CD14-positive monocyte (primary cell): ENCODE measurements at regions not wholly inside any gene's neighbourhood (a gene's known extent, or its start where the extent isn't known, plus 50 kb on each side); places are given as distances from the start of the nearest gene placed in this dataset.

ENCODE experiments used
- DNase-seq, 3 donors: peaks; one replicate each; pipeline ENCODE4 v3.0.0-alpha.2; 2011 to 2022
- H2AFZ ChIP-seq: 2 replicates; pipeline ENCODE4 v1.6.0; 2012; ENCODE audit warnings: mild to moderate bottlenecking, low read depth, low read length, inconsistent platforms; ENCODE audit not compliant: insufficient read depth, poor library complexity, severe bottlenecking
- H3K27ac ChIP-seq, 2 donors: 1 replicate in 1 of 2; 2 replicates in 1 of 2; pipeline ENCODE4 v1.5.1; 2012 to 2013; ENCODE audit warnings: low read length in 2 of 2, control low read depth in 1 of 2, inconsistent platforms in 1 of 2, low read depth in 1 of 2, mild to moderate bottlenecking in 1 of 2
- H3K27me3 ChIP-seq, 2 donors: one replicate each; pipeline versions ENCODE4 v1.6.0 to v1.6.1; 2011 to 2013; ENCODE audit warnings: low read length in 2 of 2; ENCODE audit not compliant: control insufficient read depth in 2 of 2, insufficient read depth in 2 of 2
- H3K36me3 ChIP-seq, 2 donors: replicated peaks in 1 of 2; 1 replicate in 1 of 2; 2 replicates in 1 of 2; pipeline versions ENCODE4 v1.5.1 to v1.6.1; 2012 to 2013; ENCODE audit warnings: low read length in 2 of 2, control low read depth in 1 of 2, inconsistent platforms in 1 of 2, mild to moderate bottlenecking in 1 of 2; ENCODE audit not compliant: insufficient read depth in 2 of 2, control insufficient read depth in 1 of 2
- H3K4me1 ChIP-seq, 2 donors: 1 replicate in 1 of 2; 2 replicates in 1 of 2; pipeline versions ENCODE4 v1.5.1 to v1.6.1; 2012 to 2013; ENCODE audit warnings: low read length in 2 of 2, control low read depth in 1 of 2, inconsistent platforms in 1 of 2, mild to moderate bottlenecking in 1 of 2, moderate library complexity in 1 of 2; ENCODE audit not compliant: insufficient read depth in 2 of 2, control insufficient read depth in 1 of 2
- H3K4me2 ChIP-seq: replicated peaks from 2 replicates; pipeline ENCODE3; 2012; ENCODE audit warnings: low read length, moderate library complexity, mild to moderate bottlenecking; ENCODE audit not compliant: poor library complexity, severe bottlenecking; ENCODE audit errors: extremely low read depth
- H3K4me3 ChIP-seq, 3 experiments: fragments of 200-600 bp in 1 of 3; sonication (generic) in 1 of 3; replicated peaks in 1 of 3; 1 replicate in 2 of 3; 2 replicates in 1 of 3; pipeline ENCODE4 v1.5.1; 2011 to 2013; ENCODE audit warnings: low read length in 3 of 3, mild to moderate bottlenecking in 3 of 3, control low read depth in 2 of 3, low read depth in 2 of 3, inconsistent platforms in 1 of 3, moderate library complexity in 1 of 3
- H3K79me2 ChIP-seq: 2 replicates; pipeline ENCODE4 v1.6.0; 2012; ENCODE audit warnings: mild to moderate bottlenecking, control low read depth, inconsistent platforms, low read length, moderate library complexity; ENCODE audit not compliant: insufficient read depth
- H3K9ac ChIP-seq: 2 replicates; pipeline ENCODE4 v1.6.0; 2017; ENCODE audit warnings: low read length, mild to moderate bottlenecking; ENCODE audit not compliant: insufficient read depth, poor library complexity, severe bottlenecking
- H3K9me3 ChIP-seq, 2 donors: replicated peaks in 1 of 2; 1 replicate in 1 of 2; 2 replicates in 1 of 2; pipeline versions ENCODE4 v1.5.1 to v1.6.1; 2012 to 2013; ENCODE audit warnings: low read length in 2 of 2, control low read depth in 1 of 2; ENCODE audit not compliant: control insufficient read depth in 1 of 2, insufficient read depth in 1 of 2
- H4K20me1 ChIP-seq: 2 replicates; pipeline ENCODE4 v1.6.0; 2012; ENCODE audit warnings: mild to moderate bottlenecking, low read length, control low read depth, moderate library complexity; ENCODE audit not compliant: insufficient read depth
- H3K27ac Mint-ChIP-seq, 7 donors: one replicate each; pipeline ENCODE4 v1.8.0; 2020; ENCODE audit warnings: mild to moderate bottlenecking in 7 of 7, mixed read lengths in 7 of 7, moderate library complexity in 6 of 7, inconsistent platforms in 2 of 7
- H3K27me3 Mint-ChIP-seq, 3 donors: one replicate each; pipeline ENCODE4 v1.8.0; 2021 to 2022; ENCODE audit warnings: low read depth in 3 of 3, mild to moderate bottlenecking in 3 of 3, mixed read lengths in 3 of 3, moderate library complexity in 3 of 3, inconsistent platforms in 1 of 3
- H3K36me3 Mint-ChIP-seq, 2 donors: one replicate each; pipeline ENCODE4 v1.8.0; 2020; ENCODE audit warnings: mixed read lengths in 2 of 2, inconsistent platforms in 1 of 2, mild to moderate bottlenecking in 1 of 2
- H3K4me1 Mint-ChIP-seq: one replicate; pipeline ENCODE4 v1.8.0; 2020; ENCODE audit warnings: mild to moderate bottlenecking, mixed read lengths
- H3K4me3 Mint-ChIP-seq, 2 donors: one replicate each; pipeline ENCODE4 v1.8.0; 2020; ENCODE audit warnings: mild to moderate bottlenecking in 2 of 2, mixed read lengths in 2 of 2, moderate library complexity in 1 of 2
- H3K9me3 Mint-ChIP-seq, 7 donors: one replicate each; pipeline ENCODE4 v1.8.0; 2020 to 2022; ENCODE audit warnings: mixed read lengths in 7 of 7, mild to moderate bottlenecking in 6 of 7, moderate library complexity in 6 of 7, inconsistent platforms in 2 of 7
- WGBS: methylation state at CpG from one replicate; pipeline ENCODE4 v1.1.5; 2013; ENCODE audit warnings: missing lambda C conversion rate; ENCODE audit not compliant: insufficient coverage; 5-methylcytosine and 5-hydroxymethylcytosine counted together
- intact Hi-C, 2 donors: fragments of 100-400 bp; cut with micrococcal nuclease; formaldehyde crosslinking; loops; one replicate each; pipeline versions ENCODE4 v1.15.0 to v1.15.1; 2023
- TF ChIP-seq, protein P1 (sequence below): fragments of 200-600 bp; IDR thresholded peaks from one replicate; pipeline ENCODE4 v1.8.0; 2022; ENCODE audit warnings: antibody characterized with exemption, mild to moderate bottlenecking

DNA sequence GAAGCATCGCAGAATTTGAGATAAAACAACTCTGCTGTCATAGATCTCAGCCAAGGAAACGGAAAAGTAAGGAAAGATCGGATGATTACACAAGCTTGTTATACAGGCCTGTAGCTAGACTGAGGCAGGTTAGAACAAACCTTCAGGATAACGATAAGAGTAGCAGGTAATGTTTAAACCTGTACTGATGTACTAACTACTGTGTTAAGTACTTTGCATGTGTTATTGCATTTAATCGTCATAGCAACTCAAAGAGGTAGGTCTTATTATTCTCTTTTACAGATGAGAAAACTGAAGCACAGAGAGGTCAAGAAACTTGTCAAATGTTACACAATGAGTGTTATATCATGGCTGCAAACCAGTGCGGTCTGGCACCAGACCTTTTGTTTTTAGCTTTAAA is 352.5 kb downstream of the GPAM start:
- Mint-ChIP-seq H3K36me3 (no peaks in the 10 kb centered on the region), H3K27me3 (peaks cover 4 to 6% (median 5%) of the 10 kb centered on the region in 3 donors), H3K27ac (no peak overlapping the region), H3K4me1 (no peaks in the 10 kb centered on the region), H3K4me3 (no peak overlapping the region), H3K9me3 (peaks cover 0 to 2% (median 0%) of the 10 kb centered on the region in 7 donors)
- H4K20me1 ChIP-seq, result no peaks in the 10 kb centered on the region
- H3K9me3 ChIP-seq, result no peaks in the 10 kb centered on the region
- H3K4me3 ChIP-seq, result no peak overlapping the region
- H3K9ac ChIP-seq, result no peak overlapping the region
- TF ChIP-seq, protein P1, sequence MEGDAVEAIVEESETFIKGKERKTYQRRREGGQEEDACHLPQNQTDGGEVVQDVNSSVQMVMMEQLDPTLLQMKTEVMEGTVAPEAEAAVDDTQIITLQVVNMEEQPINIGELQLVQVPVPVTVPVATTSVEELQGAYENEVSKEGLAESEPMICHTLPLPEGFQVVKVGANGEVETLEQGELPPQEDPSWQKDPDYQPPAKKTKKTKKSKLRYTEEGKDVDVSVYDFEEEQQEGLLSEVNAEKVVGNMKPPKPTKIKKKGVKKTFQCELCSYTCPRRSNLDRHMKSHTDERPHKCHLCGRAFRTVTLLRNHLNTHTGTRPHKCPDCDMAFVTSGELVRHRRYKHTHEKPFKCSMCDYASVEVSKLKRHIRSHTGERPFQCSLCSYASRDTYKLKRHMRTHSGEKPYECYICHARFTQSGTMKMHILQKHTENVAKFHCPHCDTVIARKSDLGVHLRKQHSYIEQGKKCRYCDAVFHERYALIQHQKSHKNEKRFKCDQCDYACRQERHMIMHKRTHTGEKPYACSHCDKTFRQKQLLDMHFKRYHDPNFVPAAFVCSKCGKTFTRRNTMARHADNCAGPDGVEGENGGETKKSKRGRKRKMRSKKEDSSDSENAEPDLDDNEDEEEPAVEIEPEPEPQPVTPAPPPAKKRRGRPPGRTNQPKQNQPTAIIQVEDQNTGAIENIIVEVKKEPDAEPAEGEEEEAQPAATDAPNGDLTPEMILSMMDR, result no peak
- no peaks in the 10 kb centered on the region for H3K4me1 ChIP-seq
- no peak overlapping the region for H3K4me2 ChIP-seq
- H3K27me3 ChIP-seq, result no peaks in the 10 kb centered on the region
- no peaks in the 10 kb centered on the region for H3K36me3 ChIP-seq
- intact Hi-C loops, result no loop called here
- no peak for DNase-seq
- WGBS, result 92% methylated on average over 4 of the region's 6 CpGs
- no peak overlapping the region for H3K27ac ChIP-seq
- no peaks in the 10 kb centered on the region for H3K79me2 ChIP-seq
- no peak overlapping the region for H2AFZ ChIP-seq

DNA sequence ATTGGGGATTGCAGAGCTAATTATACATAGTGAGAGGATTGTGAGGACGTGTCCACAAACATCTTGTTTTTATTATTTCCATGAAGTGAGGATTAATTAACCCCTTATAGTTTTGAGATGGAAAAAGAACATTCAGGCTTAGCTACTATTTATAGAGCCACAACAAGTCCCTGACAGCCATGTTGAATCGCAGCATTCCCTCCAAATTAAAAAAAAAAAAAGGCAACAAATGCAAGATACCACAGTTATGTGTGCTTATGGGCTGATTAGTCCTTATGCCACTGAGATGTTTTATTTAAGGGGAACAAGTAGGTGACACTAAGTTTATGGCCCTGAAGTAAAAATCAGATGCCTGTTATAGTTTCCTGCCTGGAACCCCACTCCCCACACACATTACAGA is 350.3 kb downstream of the GPAM start:
- no peak for DNase-seq
- Histone ChIP-seq H2AFZ (no peak overlapping the region), H3K36me3 (no peaks in the 10 kb centered on the region), H3K9me3 (no peaks in the 10 kb centered on the region), H3K79me2 (no peaks in the 10 kb centered on the region), H3K4me3 (no peak overlapping the region), H3K27me3 (no peaks in the 10 kb centered on the region), H3K27ac (no peak overlapping the region), H3K9ac (no peak overlapping the region), H3K4me1 (no peaks in the 10 kb centered on the region), H3K4me2 (no peak overlapping the region), H4K20me1 (no peaks in the 10 kb centered on the region)
- Mint-ChIP-seq H3K27me3 (peaks cover 3 to 6% (median 5%) of the 10 kb centered on the region in 3 donors), H3K4me3 (no peak overlapping the region), H3K27ac (no peak overlapping the region), H3K4me1 (no peaks in the 10 kb centered on the region), H3K36me3 (no peaks in the 10 kb centered on the region), H3K9me3 (peaks cover 0 to 2% (median 0%) of the 10 kb centered on the region in 7 donors)
- TF ChIP-seq, protein P1, result no peak
- no CpG with 5 or more reads among the region's 2 CpGs for WGBS
- intact Hi-C loops, result no loop called here
